Erythroblast (primary cell): ENCODE measurements at regions not wholly inside any gene's neighbourhood (a gene's known extent, or its start where the extent isn't known, plus 50 kb on each side); places are given as distances from the start of the nearest gene placed in this dataset.

ENCODE experiments used
- GATA1 ChIP-seq: IDR thresholded peaks from 2 replicates; pipeline ENCODE4 v1.6.1; 2011; ENCODE audit warnings: low read depth, mild to moderate bottlenecking, control low read depth, low read length, moderate library complexity
- POLR2A ChIP-seq: IDR thresholded peaks from 2 replicates; pipeline ENCODE4 v1.6.1; 2011; ENCODE audit warnings: mild to moderate bottlenecking, low read length

GRCh38 chr1:99469550-99469971, 176.4 kb upstream of the PALMD start:
- TF ChIP-seq POLR2A (no peak), GATA1 (no peak)
